Endodermal cell (in vitro differentiated cells): ENCODE measurements at regions not wholly inside any gene's neighbourhood (a gene's known extent, or its start where the extent isn't known, plus 50 kb on each side); places are given as distances from the start of the nearest gene placed in this dataset.

Source experiments
- DNase-seq: peaks from one replicate; pipeline ENCODE4 v3.0.0-alpha.2; 2017
- H3K27ac ChIP-seq: 2 replicates; pipeline ENCODE4 v1.5.1; 2013; ENCODE audit warnings: mild to moderate bottlenecking, low read depth, low read length, moderate library complexity
- H3K27me3 ChIP-seq: 2 replicates; pipeline ENCODE4 v1.6.1; 2013; ENCODE audit warnings: mild to moderate bottlenecking, low read length, moderate library complexity; ENCODE audit not compliant: insufficient read depth, control insufficient read depth, poor library complexity, severe bottlenecking
- H3K36me3 ChIP-seq: 2 replicates; pipeline ENCODE4 v1.7.0; 2013; ENCODE audit warnings: mild to moderate bottlenecking, low read length, moderate library complexity; ENCODE audit not compliant: control insufficient read depth, insufficient read depth
- H3K4me1 ChIP-seq: one replicate; pipeline ENCODE4 v1.7.0; 2013; ENCODE audit warnings: low read length; ENCODE audit not compliant: control insufficient read depth, insufficient read depth
- H3K4me3 ChIP-seq: 2 replicates; pipeline ENCODE4 v1.5.1; 2013; ENCODE audit warnings: mild to moderate bottlenecking, low read length, moderate library complexity
- H3K9ac ChIP-seq: 2 replicates; pipeline ENCODE4 v1.6.1; 2013; ENCODE audit warnings: mild to moderate bottlenecking, low read length, moderate library complexity; ENCODE audit not compliant: poor library complexity, severe bottlenecking; ENCODE audit errors: extremely low read depth
- H3K9me3 ChIP-seq: 2 replicates; pipeline ENCODE4 v1.6.1; 2013; ENCODE audit warnings: mild to moderate bottlenecking, low read length, moderate library complexity; ENCODE audit not compliant: control insufficient read depth
- H3K27ac Mint-ChIP-seq: 2 replicates; pipeline ENCODE4 v1.8.0; 2020; ENCODE audit warnings: mixed read lengths
- H3K27me3 Mint-ChIP-seq: 2 replicates; pipeline ENCODE4 v1.8.0; 2021; ENCODE audit warnings: mild to moderate bottlenecking, mixed read lengths; ENCODE audit not compliant: insufficient read depth
- H3K36me3 Mint-ChIP-seq: 2 replicates; pipeline ENCODE4 v1.8.0; 2020; ENCODE audit warnings: low read depth, mixed read lengths
- H3K4me1 Mint-ChIP-seq: 2 replicates; pipeline ENCODE4 v1.8.0; 2020; ENCODE audit warnings: mixed read lengths
- H3K4me3 Mint-ChIP-seq: 2 replicates; pipeline ENCODE4 v1.8.0; 2020; ENCODE audit warnings: mild to moderate bottlenecking, moderate library complexity, mixed read lengths
- H3K9me3 Mint-ChIP-seq: 2 replicates; pipeline ENCODE4 v1.8.0; 2020; ENCODE audit warnings: mild to moderate bottlenecking, mixed read lengths
- WGBS, 2 experiments: methylation state at CpG; one replicate each; pipeline versions ENCODE4 v1.1.5 to v1.1.7; 2013; ENCODE audit warnings: missing lambda C conversion rate in 2 of 2, mixed read lengths in 1 of 2; ENCODE audit not compliant: insufficient coverage in 1 of 2, insufficient read length in 1 of 2; 5-methylcytosine and 5-hydroxymethylcytosine counted together
- TF ChIP-seq, protein P1 (sequence below): fragments of 200-600 bp; sonication (generic); conservative IDR thresholded peaks from 2 replicates; pipeline ENCODE4 v1.5.0; 2021; ENCODE audit warnings: antibody characterized with exemption, mild to moderate bottlenecking

DNA sequence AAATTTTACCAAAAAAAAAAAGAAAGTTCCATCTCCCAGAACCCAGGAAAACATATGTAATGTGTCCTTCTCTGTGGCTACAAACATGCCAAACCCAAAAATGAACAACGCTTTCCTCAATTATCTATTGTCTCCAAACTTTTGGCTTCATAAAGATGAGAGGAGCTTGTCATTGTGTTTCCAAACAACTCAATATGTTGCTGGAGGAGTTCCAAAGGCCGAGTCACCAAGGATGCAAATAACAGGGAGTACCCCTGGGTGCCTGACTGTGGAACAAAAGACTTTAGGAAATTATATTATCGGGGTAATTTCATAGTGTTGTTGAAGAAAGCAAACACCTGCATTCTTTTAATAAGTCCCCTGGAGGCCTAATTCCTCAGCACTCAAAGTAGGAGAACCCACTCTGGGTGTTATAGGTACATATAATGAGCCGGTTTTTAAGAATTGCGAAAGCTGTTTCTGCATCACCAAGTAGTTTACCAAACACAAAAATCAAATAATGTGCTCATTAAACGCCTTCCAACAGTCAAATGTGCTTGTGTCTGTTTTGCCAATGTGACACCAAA lies 206.3 kb upstream of the PRICKLE2 start:
- TF ChIP-seq, protein P1, sequence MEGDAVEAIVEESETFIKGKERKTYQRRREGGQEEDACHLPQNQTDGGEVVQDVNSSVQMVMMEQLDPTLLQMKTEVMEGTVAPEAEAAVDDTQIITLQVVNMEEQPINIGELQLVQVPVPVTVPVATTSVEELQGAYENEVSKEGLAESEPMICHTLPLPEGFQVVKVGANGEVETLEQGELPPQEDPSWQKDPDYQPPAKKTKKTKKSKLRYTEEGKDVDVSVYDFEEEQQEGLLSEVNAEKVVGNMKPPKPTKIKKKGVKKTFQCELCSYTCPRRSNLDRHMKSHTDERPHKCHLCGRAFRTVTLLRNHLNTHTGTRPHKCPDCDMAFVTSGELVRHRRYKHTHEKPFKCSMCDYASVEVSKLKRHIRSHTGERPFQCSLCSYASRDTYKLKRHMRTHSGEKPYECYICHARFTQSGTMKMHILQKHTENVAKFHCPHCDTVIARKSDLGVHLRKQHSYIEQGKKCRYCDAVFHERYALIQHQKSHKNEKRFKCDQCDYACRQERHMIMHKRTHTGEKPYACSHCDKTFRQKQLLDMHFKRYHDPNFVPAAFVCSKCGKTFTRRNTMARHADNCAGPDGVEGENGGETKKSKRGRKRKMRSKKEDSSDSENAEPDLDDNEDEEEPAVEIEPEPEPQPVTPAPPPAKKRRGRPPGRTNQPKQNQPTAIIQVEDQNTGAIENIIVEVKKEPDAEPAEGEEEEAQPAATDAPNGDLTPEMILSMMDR: no peak
- Mint-ChIP-seq H3K9me3 (peaks cover 34% of the 10 kb centered on the region), H3K27ac (no peak overlapping the region), H3K4me1 (no peaks in the 10 kb centered on the region), H3K4me3 (no peak overlapping the region), H3K27me3 (peaks cover 2% of the 10 kb centered on the region), H3K36me3 (peaks cover 11% of the 10 kb centered on the region)
- Histone ChIP-seq H3K27me3 (no peaks in the 10 kb centered on the region), H3K9me3 (peaks cover 22% of the 10 kb centered on the region), H3K27ac (no peak overlapping the region), H3K4me1 (peaks cover under 1% of the 10 kb centered on the region), H3K36me3 (no peaks in the 10 kb centered on the region), H3K4me3 (no peak overlapping the region), H3K9ac (no peak overlapping the region)
- DNase-seq: no peak
- 70 to 79% methylated on average over 4 to 6 of the region's 6 CpGs for WGBS, 2 experiments

- no peak for DNase-seq
- Histone ChIP-seq H3K9ac (no peak overlapping the region), H3K9me3 (peaks cover 10% of the 10 kb centered on the region), H3K27me3 (no peaks in the 10 kb centered on the region), H3K4me1 (peaks cover 7% of the 10 kb centered on the region), H3K36me3 (no peaks in the 10 kb centered on the region), H3K27ac (no peak overlapping the region), H3K4me3 (no peak overlapping the region)
- peaks cover 2% of the 10 kb centered on the region for H3K36me3 Mint-ChIP-seq
- TF ChIP-seq, protein P1: no peak
- peaks cover 2% of the 10 kb centered on the region for H3K27me3 Mint-ChIP-seq
- WGBS, 2 experiments: 86 to 91% methylated on average over 3 of the region's 3 CpGs
- H3K4me3 Mint-ChIP-seq: no peak overlapping the region
- H3K4me1 Mint-ChIP-seq: peaks cover 12% of the 10 kb centered on the region
- peaks cover 6% of the 10 kb centered on the region for H3K9me3 Mint-ChIP-seq
- no peak overlapping the region for H3K27ac Mint-ChIP-seq
Measured at GRCh38 chr3:64427671-64428070, 202.4 kb upstream of the PRICKLE2 start.

- Mint-ChIP-seq H3K36me3 (peaks cover 2% of the 10 kb centered on the region), H3K9me3 (peaks cover 6% of the 10 kb centered on the region)
- 80 to 95% methylated on average over 2 to 3 of the region's 3 CpGs for WGBS, 2 experiments
Measured at GRCh38 chr3:64426551-64426950, 201.3 kb upstream of the PRICKLE2 start.

More at GRCh38 chr3:64426551-64426950, 201.3 kb upstream of the PRICKLE2 start:
- Mint-ChIP-seq H3K4me1 (peaks cover 13% of the 10 kb centered on the region), H3K27ac (no peak overlapping the region), H3K27me3 (peaks cover 2% of the 10 kb centered on the region), H3K4me3 (no peak overlapping the region)
- no peak overlapping the region for H3K4me3 ChIP-seq
- TF ChIP-seq, protein P1: no peak
- no peak overlapping the region for H3K9ac ChIP-seq
- peaks cover 10% of the 10 kb centered on the region for H3K9me3 ChIP-seq
- H3K27me3 ChIP-seq: no peaks in the 10 kb centered on the region
- no peak overlapping the region for H3K27ac ChIP-seq
- H3K36me3 ChIP-seq: no peaks in the 10 kb centered on the region
- no peak for DNase-seq
- H3K4me1 ChIP-seq: peaks cover 12% of the 10 kb centered on the region
